ENCODE measurements at regions not wholly inside any gene's neighbourhood (a gene's known extent, or its start where the extent isn't known, plus 50 kb on each side); places are given as distances from the start of the nearest gene placed in this dataset.

GRCh38 chr3:107870096-107870495 is 220.7 kb downstream of the CD47 start:
- TF ChIP-seq CTCF (conservative IDR thresholded peaks at IDR 0.05) (no peak), ZFX (IDR thresholded peaks at IDR 0.05) (no peak)
